ENCODE measurements at regions not wholly inside any gene's neighbourhood (a gene's known extent, or its start where the extent isn't known, plus 50 kb on each side); places are given as distances from the start of the nearest gene placed in this dataset.

- TF ChIP-seq EZH2 (IDR thresholded peaks at IDR 0.05; ENCODE audit: borderline replicate concordance, low read depth, low read length, poor library complexity, severe bottlenecking) (no peak), CTCF (conservative IDR thresholded peaks at IDR 0.05; ENCODE audit: low read depth, low read length) (no peak)
Measured at GRCh38 chr21:28712411-28712810, 280.3 kb downstream of the LTN1 start.

All from A673 (cell line).